ENCODE measurements at regions not wholly inside any gene's neighbourhood (a gene's known extent, or its start where the extent isn't known, plus 50 kb on each side); places are given as distances from the start of the nearest gene placed in this dataset.

GRCh38 chr2:128503399-128504245, 185.0 kb upstream of the HS6ST1 start:
- WGBS, 2 donors (ENCODE audit: low coverage in 1 of 2): 68 to 81% methylated on average over 6 to 9 of the region's 19 CpGs
- no peaks in the 10 kb centered on the region for H3K4me1 ChIP-seq
- H3K27me3 ChIP-seq: no peaks in the 10 kb centered on the region
- no peak overlapping the region for H3K4me3 ChIP-seq
- TF ChIP-seq, protein P1, sequence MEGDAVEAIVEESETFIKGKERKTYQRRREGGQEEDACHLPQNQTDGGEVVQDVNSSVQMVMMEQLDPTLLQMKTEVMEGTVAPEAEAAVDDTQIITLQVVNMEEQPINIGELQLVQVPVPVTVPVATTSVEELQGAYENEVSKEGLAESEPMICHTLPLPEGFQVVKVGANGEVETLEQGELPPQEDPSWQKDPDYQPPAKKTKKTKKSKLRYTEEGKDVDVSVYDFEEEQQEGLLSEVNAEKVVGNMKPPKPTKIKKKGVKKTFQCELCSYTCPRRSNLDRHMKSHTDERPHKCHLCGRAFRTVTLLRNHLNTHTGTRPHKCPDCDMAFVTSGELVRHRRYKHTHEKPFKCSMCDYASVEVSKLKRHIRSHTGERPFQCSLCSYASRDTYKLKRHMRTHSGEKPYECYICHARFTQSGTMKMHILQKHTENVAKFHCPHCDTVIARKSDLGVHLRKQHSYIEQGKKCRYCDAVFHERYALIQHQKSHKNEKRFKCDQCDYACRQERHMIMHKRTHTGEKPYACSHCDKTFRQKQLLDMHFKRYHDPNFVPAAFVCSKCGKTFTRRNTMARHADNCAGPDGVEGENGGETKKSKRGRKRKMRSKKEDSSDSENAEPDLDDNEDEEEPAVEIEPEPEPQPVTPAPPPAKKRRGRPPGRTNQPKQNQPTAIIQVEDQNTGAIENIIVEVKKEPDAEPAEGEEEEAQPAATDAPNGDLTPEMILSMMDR (IDR thresholded peaks at IDR 0.05): no peak
- TF ChIP-seq POLR2AphosphoS5 (IDR thresholded peaks at IDR 0.05) (no peak), POLR2A (IDR thresholded peaks at IDR 0.05) (no peak), EP300 (IDR thresholded peaks at IDR 0.05) (no peak)
- ATAC-seq: peak; percentile 31
- H3K36me3 ChIP-seq: no peaks in the 10 kb centered on the region
- no peak overlapping the region for H3K27ac ChIP-seq
- no peaks in the 10 kb centered on the region for H3K9me3 ChIP-seq

DNA sequence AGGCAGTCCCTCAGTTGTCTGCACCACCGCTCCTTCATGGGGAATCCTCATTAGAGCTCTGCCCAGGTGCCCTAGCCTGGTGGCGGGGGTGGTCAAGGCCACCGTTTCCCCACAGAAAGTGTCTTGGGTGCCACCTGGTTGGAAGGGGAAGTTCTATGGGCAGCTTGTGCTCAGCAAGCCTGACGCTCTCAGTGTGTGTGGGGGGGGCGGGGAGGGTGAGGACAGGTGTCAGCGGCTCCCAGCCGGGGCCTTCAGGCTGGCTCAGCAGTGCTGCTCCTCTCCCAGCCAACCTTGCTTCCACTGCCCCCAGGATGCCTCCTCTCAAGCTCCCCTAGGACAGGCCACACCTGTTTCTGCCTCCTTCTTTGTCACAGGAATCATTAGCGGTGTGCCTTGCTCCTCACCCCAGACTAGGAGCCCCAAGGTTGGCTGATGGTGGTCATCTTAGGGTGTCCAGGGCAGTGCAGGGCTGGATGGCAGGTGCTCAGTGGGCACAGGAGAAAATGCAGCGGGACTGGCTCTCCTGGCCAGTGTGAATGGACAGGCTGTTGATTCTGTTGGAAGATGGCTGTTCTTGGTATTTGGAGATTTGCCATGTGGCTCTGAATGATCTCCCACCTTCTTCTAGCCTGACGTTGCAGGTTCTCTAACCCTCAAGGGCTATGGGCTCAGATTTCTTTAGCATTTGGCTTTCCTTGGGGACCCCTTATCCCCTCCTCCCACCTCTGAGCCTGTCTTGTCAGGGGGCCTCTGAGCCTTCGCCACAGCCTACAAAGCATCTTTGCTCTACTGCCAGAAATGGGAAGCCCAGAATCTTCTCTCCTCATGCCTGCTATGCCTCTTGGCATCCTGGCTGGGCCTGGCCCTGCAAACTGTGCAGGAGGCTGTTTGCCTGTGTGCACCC, 185.8 kb upstream of the HS6ST1 start:
- Histone ChIP-seq H3K27me3 (no peaks in the 10 kb centered on the region), H3K4me3 (no peak overlapping the region), H3K9me3 (no peaks in the 10 kb centered on the region), H3K4me1 (no peaks in the 10 kb centered on the region), H3K36me3 (no peaks in the 10 kb centered on the region), H3K27ac (no peak overlapping the region)
- no peak for TF ChIP-seq EP300 (IDR thresholded peaks at IDR 0.05)
- TF ChIP-seq, protein P1 (IDR thresholded peaks at IDR 0.05): no peak
- no peak for TF ChIP-seq POLR2A (IDR thresholded peaks at IDR 0.05)
- TF ChIP-seq POLR2AphosphoS5 (IDR thresholded peaks at IDR 0.05): no peak
- no peak for ATAC-seq
- 92 to 93% methylated on average over 2 of the region's 11 CpGs for WGBS, 2 donors (ENCODE audit: low coverage in 1 of 2)

GRCh38 chr2:128505150-128505490, 186.5 kb upstream of the HS6ST1 start:
- no peak overlapping the region for H3K4me3 ChIP-seq
- no peak for TF ChIP-seq EP300 (IDR thresholded peaks at IDR 0.05)
- TF ChIP-seq POLR2AphosphoS5 (IDR thresholded peaks at IDR 0.05): no peak
- TF ChIP-seq, protein P1 (IDR thresholded peaks at IDR 0.05): no peak
- no peak for TF ChIP-seq POLR2A (IDR thresholded peaks at IDR 0.05)
- no peak for ATAC-seq
- no peak overlapping the region for H3K27ac ChIP-seq
- no peaks in the 10 kb centered on the region for H3K27me3 ChIP-seq
- no peaks in the 10 kb centered on the region for H3K4me1 ChIP-seq
- H3K9me3 ChIP-seq: no peaks in the 10 kb centered on the region
- no peaks in the 10 kb centered on the region for H3K36me3 ChIP-seq
- no CpG with 5 or more reads among the region's 6 CpGs for WGBS, 2 donors (ENCODE audit: low coverage in 1 of 2)

DNA sequence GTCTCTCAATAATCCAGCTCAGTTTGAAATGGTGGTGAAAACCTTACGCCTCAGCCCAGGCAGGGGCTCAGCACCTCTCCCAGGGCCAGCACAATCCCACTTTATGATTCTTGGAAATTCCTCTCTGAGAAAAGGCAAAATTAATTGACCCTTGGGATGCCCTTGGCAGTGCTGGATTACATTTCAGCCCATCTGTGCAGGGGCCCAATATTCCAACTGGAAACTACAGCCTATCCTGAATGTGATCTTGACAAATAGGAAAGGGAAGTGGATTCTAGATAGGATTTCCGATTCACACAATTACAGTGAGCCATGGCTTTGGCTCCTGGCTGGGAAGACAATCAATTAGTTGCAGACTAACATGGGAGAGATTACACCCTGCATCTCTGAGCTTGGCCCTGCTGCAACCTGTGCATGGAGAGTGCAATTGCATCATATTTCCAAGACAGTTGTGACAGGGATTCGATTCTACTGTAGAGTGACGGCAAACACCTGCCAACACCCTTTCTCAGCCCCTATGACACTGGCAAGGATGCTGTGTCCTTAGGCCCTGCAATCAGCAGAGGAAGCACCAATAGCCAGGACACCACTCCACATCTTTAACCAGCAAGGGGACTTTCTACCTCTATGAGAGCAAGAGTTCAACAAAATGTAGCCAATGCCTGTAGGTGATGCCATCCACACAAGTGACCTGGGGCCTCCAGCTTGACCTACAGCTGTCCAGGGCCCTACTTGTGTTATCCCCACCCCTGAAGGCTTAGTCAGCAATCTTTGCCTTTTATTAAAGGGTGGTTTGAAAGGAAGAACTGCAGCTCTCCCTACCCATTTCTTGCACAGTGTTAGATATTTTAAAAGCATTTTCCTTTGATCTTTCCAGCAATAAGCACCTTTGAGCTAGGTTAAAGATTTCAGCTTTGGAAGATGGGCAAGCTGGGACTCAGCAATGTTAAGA, 187.2 kb upstream of the HS6ST1 start:
- Histone ChIP-seq H3K27ac (no peak overlapping the region), H3K36me3 (no peaks in the 10 kb centered on the region), H3K27me3 (no peaks in the 10 kb centered on the region), H3K4me3 (no peak overlapping the region), H3K4me1 (no peaks in the 10 kb centered on the region), H3K9me3 (no peaks in the 10 kb centered on the region)
- TF ChIP-seq, protein P1 (IDR thresholded peaks at IDR 0.05): no peak
- TF ChIP-seq POLR2AphosphoS5 (IDR thresholded peaks at IDR 0.05): no peak
- no peak for TF ChIP-seq POLR2A (IDR thresholded peaks at IDR 0.05)
- ATAC-seq: no peak
- 65 to 75% methylated on average over 2 to 4 of the region's 4 CpGs for WGBS, 2 donors (ENCODE audit: low coverage in 1 of 2)

All from gastroesophageal sphincter (tissue), 4 donors.